GM12878 (cell line): ENCODE measurements at regions not wholly inside any gene's neighbourhood (a gene's known extent, or its start where the extent isn't known, plus 50 kb on each side); places are given as distances from the start of the nearest gene placed in this dataset.
"Not testable (repeated sequence)": the region's sequence is repeated elsewhere in the genome, so short reads cannot be mapped to it uniquely, and the experiment has no call there.

Experiments
- JUND ChIP-seq: IDR thresholded peaks from 2 replicates; pipeline ENCODE4 v1.6.1; 2012; ENCODE audit warnings: low read depth, mild to moderate bottlenecking, low read length, improper control_type of control experiment, moderate library complexity
- PAX8 ChIP-seq: fragments of 450-650 bp; IDR thresholded peaks from 2 replicates; pipeline ENCODE4 v1.6.1; 2017; ENCODE audit warnings: mild to moderate bottlenecking, moderate library complexity
- POLR2AphosphoS5 ChIP-seq: IDR thresholded peaks from 2 replicates; pipeline ENCODE4 v1.6.1; 2011; ENCODE audit warnings: mild to moderate bottlenecking, low read length, inconsistent platforms
- RAD21 ChIP-seq: IDR thresholded peaks from 2 replicates; pipeline ENCODE4 v1.6.1; 2011; ENCODE audit warnings: mild to moderate bottlenecking, low read depth, low read length, moderate library complexity; ENCODE audit not compliant: insufficient read depth
- SUZ12 ChIP-seq: fragments of 200-600 bp; sonication (generic); IDR thresholded peaks from one replicate; pipeline ENCODE4 v1.6.1; 2018; ENCODE audit warnings: antibody characterized with exemption, mild to moderate bottlenecking; ENCODE audit not compliant: unreplicated experiment
- USF2 ChIP-seq: IDR thresholded peaks from 2 replicates; pipeline ENCODE4 v1.6.1; 2011; ENCODE audit warnings: low read depth, low read length, improper control_type of control experiment, borderline replicate concordance
- TF ChIP-seq, protein P1 (sequence below), 3 experiments: IDR thresholded peaks in 2 of 3; conservative IDR thresholded peaks in 1 of 3; 2 replicates each; pipeline ENCODE4 v1.5.1; 2011; ENCODE audit warnings: low read depth in 3 of 3, low read length in 3 of 3, mild to moderate bottlenecking in 3 of 3, control low read depth in 2 of 3, moderate library complexity in 2 of 3, inconsistent platforms in 1 of 3, mixed read lengths in 1 of 3; ENCODE audit not compliant: control insufficient read depth in 2 of 3, insufficient read depth in 1 of 3; ENCODE audit errors: extremely low read depth in 1 of 3
- TF ChIP-seq, protein P2 (sequence below): IDR thresholded peaks from 2 replicates; pipeline ENCODE4 v1.6.1; 2012; ENCODE audit warnings: low read depth, low read length, improper control_type of control experiment

GRCh38 chr7:142641252-142641651, 108.0 kb upstream of the PRSS1 start:
- TF ChIP-seq, protein P1, sequence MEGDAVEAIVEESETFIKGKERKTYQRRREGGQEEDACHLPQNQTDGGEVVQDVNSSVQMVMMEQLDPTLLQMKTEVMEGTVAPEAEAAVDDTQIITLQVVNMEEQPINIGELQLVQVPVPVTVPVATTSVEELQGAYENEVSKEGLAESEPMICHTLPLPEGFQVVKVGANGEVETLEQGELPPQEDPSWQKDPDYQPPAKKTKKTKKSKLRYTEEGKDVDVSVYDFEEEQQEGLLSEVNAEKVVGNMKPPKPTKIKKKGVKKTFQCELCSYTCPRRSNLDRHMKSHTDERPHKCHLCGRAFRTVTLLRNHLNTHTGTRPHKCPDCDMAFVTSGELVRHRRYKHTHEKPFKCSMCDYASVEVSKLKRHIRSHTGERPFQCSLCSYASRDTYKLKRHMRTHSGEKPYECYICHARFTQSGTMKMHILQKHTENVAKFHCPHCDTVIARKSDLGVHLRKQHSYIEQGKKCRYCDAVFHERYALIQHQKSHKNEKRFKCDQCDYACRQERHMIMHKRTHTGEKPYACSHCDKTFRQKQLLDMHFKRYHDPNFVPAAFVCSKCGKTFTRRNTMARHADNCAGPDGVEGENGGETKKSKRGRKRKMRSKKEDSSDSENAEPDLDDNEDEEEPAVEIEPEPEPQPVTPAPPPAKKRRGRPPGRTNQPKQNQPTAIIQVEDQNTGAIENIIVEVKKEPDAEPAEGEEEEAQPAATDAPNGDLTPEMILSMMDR (IDR thresholded peaks at IDR 0.05 in 2 of 3, conservative IDR thresholded peaks at IDR 0.05 in 1 of 3; ENCODE audit: control insufficient read depth in 2 of 3, extremely low read depth in 1 of 3, insufficient read depth in 1 of 3, low read depth in 3 of 3, low read length in 3 of 3): not testable (repeated sequence)
- not testable (repeated sequence) for TF ChIP-seq JUND, USF2, POLR2AphosphoS5, RAD21, PAX8, SUZ12
- TF ChIP-seq, protein P2, sequence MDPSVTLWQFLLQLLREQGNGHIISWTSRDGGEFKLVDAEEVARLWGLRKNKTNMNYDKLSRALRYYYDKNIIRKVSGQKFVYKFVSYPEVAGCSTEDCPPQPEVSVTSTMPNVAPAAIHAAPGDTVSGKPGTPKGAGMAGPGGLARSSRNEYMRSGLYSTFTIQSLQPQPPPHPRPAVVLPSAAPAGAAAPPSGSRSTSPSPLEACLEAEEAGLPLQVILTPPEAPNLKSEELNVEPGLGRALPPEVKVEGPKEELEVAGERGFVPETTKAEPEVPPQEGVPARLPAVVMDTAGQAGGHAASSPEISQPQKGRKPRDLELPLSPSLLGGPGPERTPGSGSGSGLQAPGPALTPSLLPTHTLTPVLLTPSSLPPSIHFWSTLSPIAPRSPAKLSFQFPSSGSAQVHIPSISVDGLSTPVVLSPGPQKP: not testable (repeated sequence)
